Breast epithelium (tissue), 3 donors: ENCODE measurements at regions not wholly inside any gene's neighbourhood (a gene's known extent, or its start where the extent isn't known, plus 50 kb on each side); places are given as distances from the start of the nearest gene placed in this dataset.

Experiments used
- CTCF ChIP-seq, 3 donors: fragments of 450-650 bp; IDR thresholded peaks; one replicate each; pipeline ENCODE4 v1.5.1; 2016 to 2017; ENCODE audit warnings: antibody characterized with exemption in 3 of 3, mild to moderate bottlenecking in 3 of 3, moderate library complexity in 3 of 3
- POLR2A ChIP-seq: fragments of 450-650 bp; IDR thresholded peaks from one replicate; pipeline ENCODE4 v1.6.1; 2016; ENCODE audit warnings: antibody characterized with exemption, mild to moderate bottlenecking, moderate library complexity
- POLR2AphosphoS5 ChIP-seq, 3 donors: sonication (generic); formaldehyde crosslinking; IDR thresholded peaks; one replicate each; pipeline ENCODE4 v1.6.1; 2017; ENCODE audit warnings: antibody characterized with exemption in 3 of 3

GRCh38 chr6:11885159-11885558, 106.6 kb upstream of the ADTRP start:
- TF ChIP-seq CTCF (IDR thresholded peaks at IDR 0.05) = no peak
- no peak for TF ChIP-seq POLR2A
- TF ChIP-seq POLR2AphosphoS5 (IDR thresholded peaks at IDR 0.05) = no peak
